IPS-NIHi11 (cell line): ENCODE measurements at regions not wholly inside any gene's neighbourhood (a gene's known extent, or its start where the extent isn't known, plus 50 kb on each side); places are given as distances from the start of the nearest gene placed in this dataset.
"Not testable (repeated sequence)": the region's sequence is repeated elsewhere in the genome, so short reads cannot be mapped to it uniquely, and the experiment has no call there.

Experiments used
- DNase-seq: peaks from one replicate; pipeline ENCODE4 v3.0.0; 2012; ENCODE audit warnings: mixed read lengths, low spot score

- DNase-seq, result no peak
These were observed 189.7 kb downstream of the C7orf25 start for GRCh38 chr7:42722198-42722597.

GRCh38 chr7:42720991-42721796 is 190.7 kb downstream of the C7orf25 start:
- peak; percentile 31 for DNase-seq

GRCh38 chr7:42720012-42720411 is 191.9 kb downstream of the C7orf25 start:
- DNase-seq, result no peak

- not testable (repeated sequence) for DNase-seq
These were observed 193.4 kb downstream of the C7orf25 start for GRCh38 chr7:42718466-42718865.

- no peak for DNase-seq
These were observed 197.5 kb downstream of the C7orf25 start for GRCh38 chr7:42714356-42714755.

GRCh38 chr7:42709284-42709683 is 202.6 kb downstream of the C7orf25 start:
- no peak for DNase-seq

GRCh38 chr7:42704710-42705109 is 207.2 kb downstream of the C7orf25 start:
- no peak for DNase-seq

GRCh38 chr7:42702647-42703046 is 209.2 kb downstream of the C7orf25 start:
- peak; percentile 23 for DNase-seq

GRCh38 chr7:42700406-42701327 is 211.2 kb downstream of the C7orf25 start:
- DNase-seq, result no peak

GRCh38 chr7:42699380-42700178 is 212.3 kb downstream of the C7orf25 start:
- DNase-seq, result no peak

GRCh38 chr7:42698600-42699374 is 213.1 kb downstream of the C7orf25 start:
- no peak for DNase-seq

GRCh38 chr7:42694894-42695507 is 216.9 kb downstream of the C7orf25 start:
- no peak for DNase-seq

- no peak for DNase-seq
These were observed 218.1 kb downstream of the C7orf25 start for GRCh38 chr7:42693722-42694121.

GRCh38 chr7:42692621-42693020 is 219.2 kb downstream of the C7orf25 start:
- no peak for DNase-seq

- DNase-seq, result peak; percentile 32
These were observed 220.9 kb downstream of the C7orf25 start for GRCh38 chr7:42690794-42691639.

- no peak for DNase-seq
These were observed 222.2 kb downstream of the C7orf25 start for GRCh38 chr7:42689626-42690025.

- DNase-seq, result no peak
These were observed 223.9 kb downstream of the C7orf25 start for GRCh38 chr7:42688056-42688371.

GRCh38 chr7:42687211-42688055 is 224.4 kb downstream of the C7orf25 start:
- DNase-seq, result no peak

GRCh38 chr7:42686594-42687156 is 225.2 kb downstream of the C7orf25 start:
- DNase-seq, result peak; percentile 51
